Pancreas (tissue), 10 donors: ENCODE measurements at regions not wholly inside any gene's neighbourhood (a gene's known extent, or its start where the extent isn't known, plus 50 kb on each side); places are given as distances from the start of the nearest gene placed in this dataset.

Source experiments
- ATAC-seq, 4 donors: fragments of 200-7000 bp; cut with Tn5 transposase; one replicate each; pipeline versions ENCODE4 v1.8.0 to v1.9.1; 2020; ENCODE audit warnings: mild to moderate bottlenecking in 4 of 4, moderate library complexity in 4 of 4
- DNase-seq, 6 donors: peaks; one replicate each; pipeline ENCODE4 v3.0.0-alpha.2; 2020
- FAIRE-seq: peaks from 2 replicates; lab custom pipeline; 2012; peaks lifted over from hg19 to GRCh38; lab: Jason Lieb, UNC
- H3K27ac ChIP-seq, 4 donors: fragments of 200-600 bp; sonication (generic); 1 replicate in 3 of 4; 2 replicates in 1 of 4; pipeline versions ENCODE4 v1.5.0 to v1.8.0; 2020
- H3K27me3 ChIP-seq, 4 donors: fragments of 200-600 bp; one replicate each; pipeline ENCODE4 v1.8.0; 2021
- H3K36me3 ChIP-seq, 3 donors: fragments of 200-600 bp; sonication (generic) in 1 of 3; one replicate each; pipeline versions ENCODE4 v1.5.0 to v1.8.0; 2020 to 2021
- H3K4me1 ChIP-seq, 3 donors: fragments of 200-600 bp; one replicate each; pipeline ENCODE4 v1.8.0; 2021
- H3K4me3 ChIP-seq, 4 donors: fragments of 200-600 bp; sonication (generic) in 2 of 4; one replicate each; pipeline versions ENCODE4 v1.5.0 to v1.8.0; 2020 to 2021
- H3K9me3 ChIP-seq, 4 donors: fragments of 200-600 bp; one replicate each; pipeline ENCODE4 v1.8.0; 2021
- CTCF ChIP-seq, 4 donors: fragments of 200-600 bp; sonication (generic) in 3 of 4; IDR thresholded peaks; one replicate each; pipeline versions ENCODE4 v1.5.0 to v1.8.0; 2021; ENCODE audit warnings: antibody characterized with exemption in 4 of 4
- WGBS, 2 donors: extraction: QIAGEN DNeasy Blood & Tissue Kit; methylation state at CpG; one replicate each; pipeline ENCODE4 v1.1.7; 2013; 5-methylcytosine and 5-hydroxymethylcytosine counted together
- intact Hi-C, 3 donors: fragments of 100-400 bp; cut with DNase I; formaldehyde crosslinking; loops; one replicate each; pipeline versions ENCODE4 v1.11.1 to v1.14.2; 2022
- donor health status: healthy with polysubstance abuse.
- donor health status: DM: no; HTN: no; CAD: no; lungs with moderate emphysema.
- donor health status: DM: no; HTN: no; CAD: no.
- donor health status: control.
- donor health status: control.
- donor health status: Bipolar disorder and iron deficiency.
- donor health status: DM: yes; HTN: yes; CAD: no.
- donor health status: DM: no; HTN: no; CAD: no.
- donor health status: DM: no; HTN: no; CAD: no.
- donor health status: DM: yes; HTN: yes; CAD: no.

DNA sequence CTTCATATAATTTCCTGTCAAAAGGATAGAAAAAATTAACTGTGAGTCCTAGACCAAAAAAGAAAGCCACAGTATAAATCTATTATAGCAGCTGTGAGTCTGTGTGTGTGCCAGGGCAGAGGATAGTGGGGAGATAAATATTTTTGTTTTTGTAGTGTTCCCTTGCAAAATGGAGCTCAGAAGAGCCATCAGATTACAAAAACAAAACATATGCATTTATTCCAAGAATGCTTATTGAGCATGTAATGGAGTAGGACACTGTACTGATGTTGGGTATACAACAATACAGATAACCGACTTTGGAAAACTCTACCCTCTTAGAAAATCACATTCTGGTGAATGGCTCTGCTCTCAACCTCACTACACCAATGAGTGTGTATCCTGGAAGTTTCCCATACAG is 111.0 kb downstream of the DMAC1 start:
- Histone ChIP-seq H3K4me3 (no peak overlapping the region), H3K9me3 (no peaks in the 10 kb centered on the region), H3K4me1 (no peaks in the 10 kb centered on the region), H3K36me3 (no peaks in the 10 kb centered on the region), H3K27me3 (no peaks in the 10 kb centered on the region), H3K27ac (no peak overlapping the region)
- intact Hi-C loops = no loop called here
- ATAC-seq = no peak
- WGBS, 2 donors = 20 to 23% methylated on average over 1 of the region's 1 CpG
- no peak for TF ChIP-seq CTCF (IDR thresholded peaks at IDR 0.05)
- FAIRE-seq = no peak
- no peak for DNase-seq

DNA sequence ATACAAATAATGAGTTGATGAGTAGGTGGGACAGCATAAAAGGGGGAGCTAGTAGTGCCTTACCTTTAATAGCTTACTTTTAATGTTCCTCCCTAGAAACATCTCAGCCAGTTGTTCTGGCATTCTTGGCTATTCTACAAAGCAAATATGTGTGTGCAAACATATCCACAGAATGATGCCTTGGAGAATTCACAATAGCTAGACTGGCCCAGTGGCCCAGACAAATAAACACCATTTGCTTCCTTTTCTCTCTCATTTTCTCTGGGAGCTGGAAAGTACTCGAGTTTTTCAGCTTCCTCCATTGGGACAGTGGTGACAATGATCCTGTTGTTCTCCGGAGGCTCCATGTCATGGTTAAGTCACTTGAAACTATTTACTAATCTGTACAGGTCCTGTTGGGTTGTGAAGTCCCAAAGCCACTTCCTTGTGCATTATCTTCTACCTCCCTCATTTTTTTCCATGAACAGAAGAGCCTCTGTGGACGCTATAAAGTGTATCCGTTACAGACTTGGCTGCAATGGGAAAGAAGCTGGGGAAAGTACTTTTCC is 122.9 kb downstream of the DMAC1 start:
- intact Hi-C loops = no loop called here
- H3K27ac ChIP-seq = peak overlapping the region in 3 of 4 donors; percentile 28 to 59 (median 41)
- H3K4me3 ChIP-seq = no peak overlapping the region
- H3K4me1 ChIP-seq = no peaks in the 10 kb centered on the region
- H3K36me3 ChIP-seq = no peaks in the 10 kb centered on the region
- WGBS, 2 donors = 23 to 29% methylated on average over 4 of the region's 4 CpGs
- TF ChIP-seq CTCF (IDR thresholded peaks at IDR 0.05) = no peak
- FAIRE-seq = no peak
- peak in 3 of 4 donors; percentile 51 to 84 (median 68) for ATAC-seq
- no peaks in the 10 kb centered on the region for H3K9me3 ChIP-seq
- no peaks in the 10 kb centered on the region for H3K27me3 ChIP-seq
- DNase-seq = no peak

GRCh38 chr9:7671847-7672246 is 127.7 kb downstream of the DMAC1 start:
- intact Hi-C loops = no loop called here
- WGBS, 2 donors = 70 to 82% methylated on average over 2 of the region's 2 CpGs
- DNase-seq (no peak), FAIRE-seq (no peak), ATAC-seq (no peak)
- no peak for TF ChIP-seq CTCF (IDR thresholded peaks at IDR 0.05)
- Histone ChIP-seq H3K9me3 (no peaks in the 10 kb centered on the region), H3K4me1 (no peaks in the 10 kb centered on the region), H3K4me3 (no peak overlapping the region), H3K36me3 (no peaks in the 10 kb centered on the region), H3K27me3 (no peaks in the 10 kb centered on the region), H3K27ac (no peak overlapping the region)

- Histone ChIP-seq H3K27ac (no peak overlapping the region), H3K9me3 (no peaks in the 10 kb centered on the region), H3K4me1 (no peaks in the 10 kb centered on the region), H3K36me3 (no peaks in the 10 kb centered on the region), H3K4me3 (no peak overlapping the region), H3K27me3 (no peaks in the 10 kb centered on the region)
- no peak for DNase-seq
- no peak for ATAC-seq
- no peak for FAIRE-seq
- WGBS, 2 donors = 45 to 52% methylated on average over 1 of the region's 1 CpG
- TF ChIP-seq CTCF (IDR thresholded peaks at IDR 0.05) = no peak
- intact Hi-C loops = no loop called here
These were observed 131.0 kb downstream of the DMAC1 start for GRCh38 chr9:7668541-7668940.

GRCh38 chr9:7665874-7666273 is 133.7 kb downstream of the DMAC1 start:
- no peak for TF ChIP-seq CTCF (IDR thresholded peaks at IDR 0.05)
- intact Hi-C loops = no loop called here
- no peak overlapping the region for H3K27ac ChIP-seq
- ATAC-seq = no peak
- no peaks in the 10 kb centered on the region for H3K36me3 ChIP-seq
- H3K4me1 ChIP-seq = no peaks in the 10 kb centered on the region
- FAIRE-seq = no peak
- no peak overlapping the region for H3K4me3 ChIP-seq
- H3K27me3 ChIP-seq = no peaks in the 10 kb centered on the region
- 58 to 66% methylated on average over 3 of the region's 3 CpGs for WGBS, 2 donors
- no peaks in the 10 kb centered on the region for H3K9me3 ChIP-seq
- no peak for DNase-seq
